HTR-8/SVneo (cell line): ENCODE measurements at regions not wholly inside any gene's neighbourhood (a gene's known extent, or its start where the extent isn't known, plus 50 kb on each side); places are given as distances from the start of the nearest gene placed in this dataset.

Experiments used
- DNase-seq: peaks from one replicate; pipeline ENCODE4 v3.0.0; 2011; ENCODE audit warnings: low spot score, mixed read lengths; ENCODE audit not compliant: insufficient read length
- FAIRE-seq: peaks from 2 replicates; lab custom pipeline; 2011; peaks lifted over from hg19 to GRCh38; lab: Jason Lieb, UNC

GRCh38 chr3:128569756-128570155 is 76.8 kb upstream of the GATA2 start:
- FAIRE-seq (no peak), DNase-seq (no peak)

- DNase-seq (no peak), FAIRE-seq (no peak)
Observed at GRCh38 chr3:128568602-128569490, 75.8 kb upstream of the GATA2 start.

- DNase-seq, result no peak
- FAIRE-seq, result no peak
Observed at GRCh38 chr3:128567705-128568356, 74.8 kb upstream of the GATA2 start.

GRCh38 chr3:128567141-128567540 is 74.1 kb upstream of the GATA2 start:
- DNase-seq (no peak), FAIRE-seq (no peak)

- FAIRE-seq (no peak), DNase-seq (no peak)
Observed at GRCh38 chr3:128563439-128563838, 70.4 kb upstream of the GATA2 start.

GRCh38 chr3:128561504-128561903 is 68.5 kb upstream of the GATA2 start:
- no peak for DNase-seq
- no peak for FAIRE-seq

GRCh38 chr3:128560768-128561167 is 67.8 kb upstream of the GATA2 start:
- DNase-seq (no peak), FAIRE-seq (no peak)

GRCh38 chr3:128559486-128560225 is 66.7 kb upstream of the GATA2 start:
- peak; percentile 46 for FAIRE-seq

GRCh38 chr3:128557531-128558280 is 64.7 kb upstream of the GATA2 start:
- FAIRE-seq (no peak), DNase-seq (no peak)

More at GRCh38 chr3:128559486-128560225, 66.7 kb upstream of the GATA2 start:
- DNase-seq, result no peak

- DNase-seq (no peak), FAIRE-seq (no peak)
Observed at GRCh38 chr3:128556907-128557306, 63.9 kb upstream of the GATA2 start.

GRCh38 chr3:128556384-128556783 is 63.4 kb upstream of the GATA2 start:
- DNase-seq (no peak), FAIRE-seq (peak; percentile 71)

GRCh38 chr3:128555841-128556240 is 62.8 kb upstream of the GATA2 start:
- no peak for DNase-seq
- FAIRE-seq, result no peak

- no peak for FAIRE-seq
- no peak for DNase-seq
Observed at GRCh38 chr3:128555098-128555825, 62.3 kb upstream of the GATA2 start.

- DNase-seq (no peak), FAIRE-seq (no peak)
Observed at GRCh38 chr3:128554465-128555097, 61.6 kb upstream of the GATA2 start.

GRCh38 chr3:128554100-128554464 is 61.1 kb upstream of the GATA2 start:
- FAIRE-seq (peak; percentile 72), DNase-seq (no peak)

- DNase-seq (no peak), FAIRE-seq (no peak)
Observed at GRCh38 chr3:128553560-128553959, 60.6 kb upstream of the GATA2 start.

- no peak for FAIRE-seq
- no peak for DNase-seq
Observed at GRCh38 chr3:128551867-128552266, 58.9 kb upstream of the GATA2 start.

- no peak for FAIRE-seq
Observed at GRCh38 chr3:128551451-128551850, 58.5 kb upstream of the GATA2 start.

GRCh38 chr3:128550471-128551126 is 57.6 kb upstream of the GATA2 start:
- FAIRE-seq, result no peak
- no peak for DNase-seq

More at GRCh38 chr3:128551451-128551850, 58.5 kb upstream of the GATA2 start:
- no peak for DNase-seq
